H1 (cell line): ENCODE measurements at regions not wholly inside any gene's neighbourhood (a gene's known extent, or its start where the extent isn't known, plus 50 kb on each side); places are given as distances from the start of the nearest gene placed in this dataset.
A peak's percentile ranks its signal among the peaks of the same experiment; 100 is the strongest.

Experiments used
- CTCF ChIA-PET: fragments of 300-600 bp; sonication (Branson Sonifier 250); formaldehyde crosslinking; loops from one replicate; lab custom pipeline; 2021; ENCODE audit not compliant: partially characterized antibody; lab: Charles Lee
- POLR2A ChIA-PET: fragments of 300-600 bp; sonication (Branson Sonifier 250); formaldehyde crosslinking; loops from one replicate; lab custom pipeline; 2021; ENCODE audit warnings: inconsistent platforms; ENCODE audit not compliant: partially characterized antibody; lab: Charles Lee
- DNase-seq, 2 experiments: peaks; one replicate each; pipeline versions ENCODE4 v3.0.0 to v3.0.0-alpha.2; 2010 to 2022; ENCODE audit warnings: low spot score in 2 of 2, low read depth in 1 of 2, mixed read lengths in 1 of 2
- FAIRE-seq: peaks from 2 replicates; lab custom pipeline; 2011; peaks lifted over from hg19 to GRCh38; lab: Jason Lieb, UNC
- H2AFZ ChIP-seq: 2 replicates; pipeline ENCODE4 v1.8.1; 2012; ENCODE audit warnings: low read length, inconsistent platforms
- H2AK5ac ChIP-seq: 2 replicates; pipeline ENCODE4 v1.6.1; 2013; ENCODE audit warnings: low read depth, low read length
- H2BK120ac ChIP-seq: replicated peaks from 2 replicates; pipeline ENCODE3; 2013; ENCODE audit warnings: low read depth, low read length, inconsistent platforms
- H2BK12ac ChIP-seq: 2 replicates; pipeline ENCODE4 v1.6.1; 2013; ENCODE audit warnings: low read depth, low read length
- H2BK15ac ChIP-seq: 2 replicates; pipeline ENCODE4 v1.6.1; 2013; ENCODE audit warnings: low read length
- H2BK20ac ChIP-seq: 2 replicates; pipeline ENCODE4 v1.6.1; 2013; ENCODE audit warnings: low read length
- H2BK5ac ChIP-seq: 2 replicates; pipeline ENCODE4 v1.6.1; 2013; ENCODE audit warnings: low read depth, low read length
- H3K14ac ChIP-seq: 2 replicates; pipeline ENCODE4 v1.6.1; 2013; ENCODE audit warnings: inconsistent platforms; ENCODE audit not compliant: insufficient read length
- H3K18ac ChIP-seq: 2 replicates; pipeline ENCODE4 v1.6.1; 2013; ENCODE audit warnings: low read length; ENCODE audit errors: extremely low read depth
- H3K23ac ChIP-seq: 2 replicates; pipeline ENCODE4 v1.6.1; 2013; ENCODE audit warnings: inconsistent platforms; ENCODE audit not compliant: insufficient read length
- H3K23me2 ChIP-seq: 2 replicates; pipeline ENCODE4 v1.6.1; 2013; ENCODE audit warnings: low read depth, low read length
- H3K27ac ChIP-seq: 2 replicates; pipeline ENCODE4 v1.6.1; 2011; ENCODE audit warnings: low read depth, low read length, inconsistent platforms
- H3K27me3 ChIP-seq, 4 experiments: replicated peaks in 1 of 4; 1 replicate in 1 of 4; 2 replicates in 3 of 4; pipeline versions ENCODE4 v1.6.1 to v1.8.1; 2011 to 2013; ENCODE audit warnings: low read length in 3 of 4, mild to moderate bottlenecking in 3 of 4, inconsistent platforms in 2 of 4, mixed read lengths in 2 of 4, moderate library complexity in 1 of 4; ENCODE audit not compliant: control insufficient read depth in 3 of 4, insufficient read depth in 3 of 4; ENCODE audit errors: extremely low read depth in 1 of 4
- H3K36me3 ChIP-seq, 4 experiments: 2 replicates each; pipeline versions ENCODE4 v1.6.1 to v1.8.1; 2011 to 2013; ENCODE audit warnings: mild to moderate bottlenecking in 4 of 4, low read length in 3 of 4, moderate library complexity in 2 of 4, control low read depth in 1 of 4, inconsistent platforms in 1 of 4; ENCODE audit not compliant: insufficient read depth in 4 of 4, control insufficient read depth in 2 of 4
- H3K4ac ChIP-seq: replicated peaks from 2 replicates; pipeline ENCODE3; 2013; ENCODE audit warnings: low read length, low read depth, mixed read lengths, inconsistent platforms; ENCODE audit not compliant: insufficient read length
- H3K4me1 ChIP-seq, 4 experiments: replicated peaks in 1 of 4; 1 replicate in 1 of 4; 2 replicates in 3 of 4; pipeline versions ENCODE4 v1.6.1 to v1.8.1; 2011 to 2013; ENCODE audit warnings: low read length in 3 of 4, inconsistent platforms in 2 of 4, mixed read lengths in 1 of 4; ENCODE audit not compliant: insufficient read depth in 4 of 4, control insufficient read depth in 3 of 4
- H3K4me2 ChIP-seq, 2 experiments: 2 replicates each; pipeline versions ENCODE4 v1.6.1 to v1.8.1; 2011 to 2013; ENCODE audit warnings: low read depth in 2 of 2, low read length in 2 of 2, control low read depth in 1 of 2, inconsistent platforms in 1 of 2, mild to moderate bottlenecking in 1 of 2; ENCODE audit not compliant: insufficient read depth in 1 of 2
- H3K4me3 ChIP-seq, 4 experiments: fragments of 200-600, 300-600 bp in 1 of 4; sonication (generic), shearing (Covaris generic), sonication (Bioruptor Twin) in 1 of 4; 2 replicates each; pipeline versions ENCODE4 v1.5.1 to v1.8.1; 2011 to 2016; ENCODE audit warnings: low read length in 4 of 4, low read depth in 3 of 4, control low read depth in 2 of 4, inconsistent platforms in 2 of 4, mild to moderate bottlenecking in 2 of 4, mixed read lengths in 1 of 4, moderate library complexity in 1 of 4; ENCODE audit not compliant: insufficient read depth in 2 of 4; ENCODE audit errors: extremely low read depth in 1 of 4
- H3K56ac ChIP-seq: replicated peaks from 2 replicates; pipeline ENCODE3; 2013; ENCODE audit warnings: low read depth, mild to moderate bottlenecking, mixed read lengths, low read length, inconsistent platforms; ENCODE audit not compliant: insufficient read length
- H3K79me1 ChIP-seq: 2 replicates; pipeline ENCODE4 v1.6.1; 2013; ENCODE audit warnings: low read depth, low read length, control low read depth
- H3K79me2 ChIP-seq, 2 experiments: 2 replicates each; pipeline versions ENCODE4 v1.6.1 to v1.8.1; 2012 to 2013; ENCODE audit warnings: low read length in 2 of 2, mild to moderate bottlenecking in 2 of 2, inconsistent platforms in 1 of 2; ENCODE audit not compliant: insufficient read depth in 2 of 2, control insufficient read depth in 1 of 2
- H3K9ac ChIP-seq, 4 experiments: replicated peaks in 1 of 4; 1 replicate in 1 of 4; 2 replicates in 3 of 4; pipeline versions ENCODE4 v1.6.1 to v1.8.1; 2011 to 2013; ENCODE audit warnings: low read depth in 3 of 4, low read length in 3 of 4, control low read depth in 2 of 4, mild to moderate bottlenecking in 2 of 4, moderate library complexity in 2 of 4, inconsistent platforms in 1 of 4; ENCODE audit errors: extremely low read depth in 1 of 4
- H3K9me3 ChIP-seq, 2 experiments: 2 replicates each; pipeline versions ENCODE4 v1.6.1 to v1.8.1; 2012 to 2013; ENCODE audit warnings: mild to moderate bottlenecking in 2 of 2, moderate library complexity in 2 of 2, control low read depth in 1 of 2, inconsistent platforms in 1 of 2, low read depth in 1 of 2, low read length in 1 of 2, mixed read lengths in 1 of 2; ENCODE audit not compliant: insufficient read depth in 2 of 2
- H4K20me1 ChIP-seq, 2 experiments: replicated peaks in 1 of 2; 2 replicates each; pipeline versions ENCODE3 to v1.8.1; 2011 to 2013; ENCODE audit warnings: inconsistent platforms in 2 of 2, low read length in 2 of 2, mild to moderate bottlenecking in 1 of 2; ENCODE audit not compliant: insufficient read depth in 2 of 2, control insufficient read depth in 1 of 2
- H4K5ac ChIP-seq: 2 replicates; pipeline ENCODE4 v1.6.1; 2013; ENCODE audit warnings: low read length, low read depth, mixed read lengths, inconsistent platforms; ENCODE audit not compliant: insufficient read length
- H4K8ac ChIP-seq: 2 replicates; pipeline ENCODE4 v1.8.0; 2013; ENCODE audit warnings: mild to moderate bottlenecking, moderate library complexity, low read length, inconsistent platforms; ENCODE audit not compliant: insufficient read depth; ENCODE audit errors: extremely low read depth
- H4K91ac ChIP-seq: replicated peaks from 2 replicates; pipeline ENCODE3; 2013; ENCODE audit warnings: low read length, mixed read lengths, inconsistent platforms; ENCODE audit not compliant: insufficient read length
- BACH1 ChIP-seq: IDR thresholded peaks from 2 replicates; pipeline ENCODE4 v1.6.1; 2012; ENCODE audit warnings: low read length, improper control_type of control experiment
- CBX8 ChIP-seq: fragments of 300-800, 300-1000 bp; sonication (generic); IDR thresholded peaks from 2 replicates; pipeline ENCODE4 v1.7.1; 2016; ENCODE audit warnings: low read depth, low read length, borderline replicate concordance
- CEBPB ChIP-seq: IDR thresholded peaks from 2 replicates; pipeline ENCODE4 v1.6.1; 2012; ENCODE audit warnings: low read depth, low read length
- CHD1 ChIP-seq: IDR thresholded peaks from 2 replicates; pipeline ENCODE4 v1.6.1; 2012; ENCODE audit warnings: low read depth, low read length, improper control_type of control experiment
- CHD2 ChIP-seq: IDR thresholded peaks from 2 replicates; pipeline ENCODE4 v1.6.1; 2012; ENCODE audit warnings: low read length, improper control_type of control experiment
- CREB1 ChIP-seq: IDR thresholded peaks from 2 replicates; pipeline ENCODE4 v1.6.1; 2012; ENCODE audit warnings: inconsistent platforms
- JUND ChIP-seq: IDR thresholded peaks from 2 replicates; pipeline ENCODE4 v1.6.1; 2011; ENCODE audit warnings: mild to moderate bottlenecking, improper control_type of control experiment, low read length
- MAFK ChIP-seq: IDR thresholded peaks from 2 replicates; pipeline ENCODE4 v1.6.1; 2012; ENCODE audit warnings: low read depth, mild to moderate bottlenecking, improper control_type of control experiment, low read length
- RBBP5 ChIP-seq: IDR thresholded peaks from 2 replicates; pipeline ENCODE4 v1.7.1; 2012; ENCODE audit warnings: low read depth, mild to moderate bottlenecking, inconsistent platforms, low read length, moderate library complexity, borderline replicate concordance
- RXRA ChIP-seq: IDR thresholded peaks from 2 replicates; pipeline ENCODE4 v1.6.1; 2011; ENCODE audit warnings: low read depth, mild to moderate bottlenecking, low read length, moderate library complexity; ENCODE audit not compliant: insufficient read depth
- SAP30 ChIP-seq: fragments of 300-600 bp; sonication (generic); IDR thresholded peaks from 2 replicates; pipeline ENCODE4 v1.7.1; 2012; ENCODE audit warnings: low read length, moderate library complexity, mild to moderate bottlenecking, inconsistent platforms; ENCODE audit not compliant: insufficient read depth, insufficient replicate concordance
- SIRT6 ChIP-seq: IDR thresholded peaks from one replicate; pipeline ENCODE4 v1.7.1; 2012; ENCODE audit warnings: low read length, inconsistent platforms
- SP2 ChIP-seq: IDR thresholded peaks from 2 replicates; pipeline ENCODE4 v1.6.1; 2012; ENCODE audit warnings: mild to moderate bottlenecking, low read length, inconsistent platforms
- USF2 ChIP-seq: IDR thresholded peaks from 2 replicates; pipeline ENCODE4 v1.6.1; 2011; ENCODE audit warnings: low read length, improper control_type of control experiment
- WGBS, 2 experiments: shearing (Covaris generic) in 1 of 2; methylation state at CpG; one replicate each; pipeline versions ENCODE4 v1.1.6 to v1.1.7; 2013 to 2015; ENCODE audit warnings: low lambda C conversion rate in 2 of 2, mixed read lengths in 2 of 2, inconsistent platforms in 1 of 2, low coverage in 1 of 2, missing lambda C conversion rate in 1 of 2; ENCODE audit not compliant: insufficient replicate concordance in 2 of 2, insufficient coverage in 1 of 2, insufficient read length in 1 of 2; ENCODE audit errors: extremely low coverage in 1 of 2, missing lambda C conversion rate in 1 of 2; 5-methylcytosine and 5-hydroxymethylcytosine counted together

DNA sequence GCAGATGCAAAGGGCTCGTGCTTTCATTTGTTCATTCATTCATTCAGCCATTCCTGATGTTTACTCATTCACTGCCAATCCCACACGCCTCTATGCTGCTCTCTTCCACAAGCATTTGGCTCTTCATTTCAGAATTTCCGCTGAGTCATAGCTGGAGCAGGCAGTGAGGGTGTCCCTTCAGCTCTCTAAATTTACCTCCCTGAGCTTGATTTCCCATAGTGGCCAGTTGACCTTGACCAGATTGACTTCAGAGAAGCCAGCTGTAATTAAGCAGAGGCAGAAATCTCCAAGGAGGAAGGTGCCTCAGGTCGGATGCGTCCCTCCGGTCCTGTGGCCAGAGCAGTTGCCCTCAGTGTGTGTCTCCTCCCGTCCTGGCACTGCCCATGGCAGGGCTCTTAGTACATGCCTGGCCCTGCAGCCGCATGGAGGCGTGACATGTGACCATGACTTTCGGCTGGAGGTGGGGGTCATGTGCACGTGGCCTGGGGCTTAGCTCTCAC, 267.2 kb upstream of the ECI2 start:
- WGBS, 2 experiments, result 82% methylated on average over 11 of the region's 11 CpGs; no CpG with 5 or more reads in 1 of the 2 experiments
- H3K27me3 ChIP-seq, result no peaks in the 10 kb centered on the region
- H3K79me2 ChIP-seq, result no peaks in the 10 kb centered on the region
- no peak overlapping the region for H2BK15ac ChIP-seq
- no peaks in the 10 kb centered on the region for H3K36me3 ChIP-seq
- no peak overlapping the region for H2BK120ac ChIP-seq
- H3K18ac ChIP-seq, result peak overlapping the region; percentile 63
- POLR2A ChIA-PET, result no interaction called here
- peak overlapping the region; percentile 41; the same call in 1 of the 2 replicates for H2BK20ac ChIP-seq
- no peak overlapping the region for H3K56ac ChIP-seq
- H4K5ac ChIP-seq, result no peak overlapping the region
- TF ChIP-seq CHD2 (no peak), CHD1 (no peak), RBBP5 (no peak), SIRT6 (no peak), SAP30 (no peak), USF2 (no peak), RXRA (no peak), JUND (no peak), BACH1 (peak; percentile 77), CEBPB (no peak), CREB1 (no peak), SP2 (no peak), MAFK (peak; percentile 55; the same call in 1 of the 2 replicates), CBX8 (no peak)
- H4K91ac ChIP-seq, result peak overlapping the region; percentile 31
- 0 out of 2 replicates have a peak overlapping the region, but pooled peaks have one; percentile 39 for H2AK5ac ChIP-seq
- no peak overlapping the region for H3K14ac ChIP-seq
- H3K4me3 ChIP-seq, result no peak overlapping the region
- H3K27ac ChIP-seq, result no peak overlapping the region
- FAIRE-seq, result no peak
- no peaks in the 10 kb centered on the region for H3K23me2 ChIP-seq
- peak overlapping the region; percentile 99 for H2BK12ac ChIP-seq
- H3K79me1 ChIP-seq, result no peaks in the 10 kb centered on the region
- no peak for DNase-seq
- H3K4me1 ChIP-seq, result peaks cover 0 to 9% (median 6%) of the 10 kb centered on the region in 4 experiments; a peak in 5 of 7 replicates
- peak overlapping the region; percentile 45 for H3K4ac ChIP-seq
- H2AFZ ChIP-seq, result peak overlapping the region; percentile 23; the same call in 1 of the 2 replicates
- no peak overlapping the region for H3K23ac ChIP-seq
- H3K9ac ChIP-seq, result no peak overlapping the region
- CTCF ChIA-PET, result interaction anchor here (0.9 to 1.5 kb wide), 3 partner anchors 12 to 85 kb away, joined by 3 to 4 read pairs (median 3); no protein-coding TSS in a partner anchor
- H2BK5ac ChIP-seq, result peak overlapping the region; percentile 85; the same call in 1 of the 2 replicates
- no peak overlapping the region for H3K4me2 ChIP-seq
- 0 out of 2 replicates have a peak overlapping the region, but pooled peaks have one; percentile 6 for H4K8ac ChIP-seq
- H4K20me1 ChIP-seq, result no peaks in the 10 kb centered on the region
- no peaks in the 10 kb centered on the region for H3K9me3 ChIP-seq
